Uterus (tissue), 2 donors: ENCODE measurements at regions not wholly inside any gene's neighbourhood (a gene's known extent, or its start where the extent isn't known, plus 50 kb on each side); places are given as distances from the start of the nearest gene placed in this dataset.

ENCODE experiments used
- CTCF ChIP-seq, 4 experiments: fragments of 200-600 bp in 2 of 4; fragments of 450-650 bp in 2 of 4; sonication (generic) in 2 of 4; IDR thresholded peaks; one replicate each; pipeline ENCODE4 v1.5.1; 2016 to 2019; ENCODE audit warnings: antibody characterized with exemption in 4 of 4, mild to moderate bottlenecking in 2 of 4, moderate library complexity in 1 of 4
- POLR2A ChIP-seq, 2 donors: fragments of 450-650 bp; IDR thresholded peaks; one replicate each; pipeline ENCODE4 v1.6.1; 2016; ENCODE audit warnings: antibody characterized with exemption in 2 of 2, mild to moderate bottlenecking in 1 of 2, moderate library complexity in 1 of 2

- no peak for TF ChIP-seq CTCF (IDR thresholded peaks at IDR 0.05)
- no peak for TF ChIP-seq POLR2A (IDR thresholded peaks at IDR 0.05)
These were observed 254.9 kb downstream of the SNX10 start for GRCh38 chr7:26546508-26547053.
